Endothelial cell of umbilical vein (primary cell): ENCODE measurements at regions not wholly inside any gene's neighbourhood (a gene's known extent, or its start where the extent isn't known, plus 50 kb on each side); places are given as distances from the start of the nearest gene placed in this dataset.

ENCODE experiments used
- BruUV-seq: library from RNA; stranded (reverse); fragments of 400-500 nt; replicated peaks from 2 replicates; lab custom pipeline; 2021; lab: Mats Ljungman, UMichigan
- CTCF ChIA-PET: fragments of 300-600, 350-600 bp; sonication (Branson Sonifier 250); formaldehyde crosslinking; loops from one replicate; lab custom pipeline; 2021; ENCODE audit warnings: antibody characterized with exemption, inconsistent platforms; lab: Charles Lee
- POLR2A ChIA-PET: fragments of 300-600, 350-600 bp; sonication (Branson Sonifier 250); formaldehyde crosslinking; loops from one replicate; lab custom pipeline; 2021; ENCODE audit warnings: antibody characterized with exemption, inconsistent platforms; lab: Charles Lee
- DNase-seq: peaks from one replicate; pipeline ENCODE4 v3.0.0-alpha.2; 2011; ENCODE audit warnings: low read depth, low spot score
- FAIRE-seq: peaks from 2 replicates; lab custom pipeline; 2011; peaks lifted over from hg19 to GRCh38; lab: Jason Lieb, UNC
- H2AFZ ChIP-seq: 2 replicates; pipeline ENCODE4 v1.6.0; 2012; ENCODE audit warnings: low read depth, low read length, control low read depth, inconsistent platforms
- H3K27ac ChIP-seq: 2 replicates; pipeline ENCODE4 v1.5.1; 2011; ENCODE audit warnings: low read depth, mild to moderate bottlenecking, control low read depth, low read length, moderate library complexity; ENCODE audit not compliant: insufficient read depth
- H3K27me3 ChIP-seq, 2 experiments: 2 replicates each; pipeline versions ENCODE4 v1.6.0 to v1.6.1; 2011; ENCODE audit warnings: low read length in 2 of 2, mixed read lengths in 1 of 2; ENCODE audit not compliant: control insufficient read depth in 2 of 2, insufficient read depth in 2 of 2
- H3K36me3 ChIP-seq, 2 experiments: 2 replicates in 1 of 2; 3 replicates in 1 of 2; pipeline ENCODE4 v1.5.1; 2011; ENCODE audit warnings: low read length in 2 of 2, mild to moderate bottlenecking in 1 of 2, moderate library complexity in 1 of 2; ENCODE audit not compliant: control insufficient read depth in 2 of 2, insufficient read depth in 2 of 2; ENCODE audit errors: extremely low read depth in 1 of 2
- H3K4me1 ChIP-seq: 3 replicates; pipeline ENCODE4 v1.5.1; 2011; ENCODE audit warnings: mild to moderate bottlenecking, low read length; ENCODE audit not compliant: control insufficient read depth, insufficient read depth; ENCODE audit errors: extremely low read depth
- H3K4me2 ChIP-seq: 2 replicates; pipeline ENCODE4 v1.6.1; 2011; ENCODE audit warnings: low read length, control low read depth, mixed read lengths; ENCODE audit not compliant: insufficient read depth
- H3K4me3 ChIP-seq, 3 experiments: fragments of 200-600 bp in 1 of 3; sonication (generic), shearing (Covaris generic) in 1 of 3; replicated peaks in 1 of 3; 2 replicates each; pipeline ENCODE4 v1.5.1; 2011 to 2016; ENCODE audit warnings: control low read depth in 3 of 3, low read length in 3 of 3, mild to moderate bottlenecking in 2 of 3, inconsistent platforms in 1 of 3, low read depth in 1 of 3, moderate library complexity in 1 of 3; ENCODE audit not compliant: insufficient read depth in 1 of 3
- H3K79me2 ChIP-seq: 2 replicates; pipeline ENCODE4 v1.6.0; 2012; ENCODE audit warnings: low read length, inconsistent platforms; ENCODE audit not compliant: control insufficient read depth, insufficient read depth
- H3K9ac ChIP-seq: replicated peaks from 2 replicates; pipeline ENCODE3; 2011; ENCODE audit warnings: low read length, control low read depth; ENCODE audit not compliant: insufficient read depth; ENCODE audit errors: extremely low read depth
- H3K9me1 ChIP-seq: replicated peaks from 3 replicates; pipeline ENCODE4 v1.6.0; 2011; ENCODE audit warnings: mild to moderate bottlenecking, low read length; ENCODE audit not compliant: control insufficient read depth, insufficient read depth; ENCODE audit errors: extremely low read depth
- H3K9me3 ChIP-seq: replicated peaks from 2 replicates; pipeline ENCODE4 v1.5.1; 2012; ENCODE audit warnings: low read length, inconsistent platforms; ENCODE audit not compliant: control insufficient read depth, insufficient read depth
- H4K20me1 ChIP-seq: replicated peaks from 2 replicates; pipeline ENCODE3; 2011; ENCODE audit warnings: mild to moderate bottlenecking, low read length; ENCODE audit not compliant: control insufficient read depth, insufficient read depth; ENCODE audit errors: extremely low read depth
- CTCF ChIP-seq, 2 donors: IDR thresholded peaks; 1 replicate in 1 of 2; 2 replicates in 1 of 2; pipeline ENCODE4 v1.5.1; 2011; ENCODE audit warnings: low read length in 2 of 2, mild to moderate bottlenecking in 2 of 2, moderate library complexity in 2 of 2, control low read depth in 1 of 2, inconsistent platforms in 1 of 2, low read depth in 1 of 2; ENCODE audit not compliant: insufficient read depth in 1 of 2; ENCODE audit errors: extremely low read depth in 1 of 2
- EZH2 ChIP-seq: IDR thresholded peaks from 2 replicates; pipeline ENCODE4 v1.6.1; 2012; ENCODE audit warnings: borderline replicate concordance, low read depth, mild to moderate bottlenecking, moderate library complexity, low read length, inconsistent platforms; ENCODE audit not compliant: severe bottlenecking
- FOS ChIP-seq: IDR thresholded peaks from 2 replicates; pipeline ENCODE4 v1.6.1; 2011; ENCODE audit warnings: mild to moderate bottlenecking, low read length, moderate library complexity, borderline replicate concordance; ENCODE audit not compliant: insufficient read depth
- GATA2 ChIP-seq: IDR thresholded peaks from 2 replicates; pipeline ENCODE4 v1.7.0; 2011; ENCODE audit warnings: low read depth, mild to moderate bottlenecking, moderate library complexity, mixed read lengths, low read length; ENCODE audit not compliant: insufficient read length, insufficient read depth
- JUN ChIP-seq: IDR thresholded peaks from 2 replicates; pipeline ENCODE4 v1.6.1; 2011; ENCODE audit warnings: borderline replicate concordance, low read depth; ENCODE audit not compliant: insufficient read length, insufficient read depth
- MAX ChIP-seq: IDR thresholded peaks from 2 replicates; pipeline ENCODE4 v1.6.1; 2011; ENCODE audit not compliant: insufficient read depth, insufficient read length
- MYC ChIP-seq: IDR thresholded peaks from one replicate; pipeline ENCODE4 v1.6.1; 2011; ENCODE audit warnings: mild to moderate bottlenecking, low read depth, low read length
- POLR2A ChIP-seq: IDR thresholded peaks from 2 replicates; pipeline ENCODE4 v1.6.1; 2012; ENCODE audit warnings: low read depth, mild to moderate bottlenecking, control low read depth, low read length
- POLR2AphosphoS5 ChIP-seq: IDR thresholded peaks from 2 replicates; pipeline ENCODE4 v1.6.1; 2012; ENCODE audit warnings: low read depth, mild to moderate bottlenecking, control low read depth, low read length, moderate library complexity; ENCODE audit not compliant: insufficient read depth
- dilution Hi-C: fragments of 300-500 bp; cut with MboI; formaldehyde crosslinking; loops from one replicate; pipeline ENCODE4 v1.15.0; 2019; ENCODE audit warnings: low sequenced_read_pairs; ENCODE audit not compliant: extremely low pct_ligation_motif_present
- intact Hi-C: fragments of 100-400 bp; cut with micrococcal nuclease; formaldehyde crosslinking; loops from one replicate; pipeline ENCODE4 v1.10.0; 2022

DNA sequence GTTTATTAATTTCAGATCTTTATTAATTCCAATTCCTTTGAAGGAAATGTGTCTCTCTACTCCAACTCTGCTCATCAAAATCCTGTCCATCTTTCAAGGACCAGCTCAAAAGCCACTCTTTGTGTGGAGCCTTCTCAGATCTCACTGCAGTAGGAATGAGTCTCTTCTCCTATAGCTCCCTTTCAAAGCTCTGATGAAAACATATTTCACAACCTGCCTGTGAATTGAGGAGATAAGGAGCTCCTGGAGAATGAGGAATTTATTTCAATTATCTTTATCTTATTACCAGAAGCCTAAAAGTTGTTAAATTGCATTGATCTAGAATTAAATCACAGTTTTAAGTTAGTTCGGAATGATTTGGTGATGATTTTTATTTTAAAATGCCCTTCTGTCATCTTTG, 92.6 kb upstream of the TRPC3 start:
- no TSS peak for BruUV-seq
- CTCF ChIA-PET, result interaction anchor here (0.9 to 2.9 kb wide), 4 partner anchors 8 to 21 kb away, joined by 3 to 5 read pairs (median 3); no protein-coding TSS in a partner anchor
- Histone ChIP-seq H3K9me3 (no peaks in the 10 kb centered on the region), H3K9ac (no peak overlapping the region), H4K20me1 (no peaks in the 10 kb centered on the region), H3K79me2 (no peaks in the 10 kb centered on the region), H3K9me1 (no peaks in the 10 kb centered on the region), H3K4me3 (no peak overlapping the region), H3K4me2 (no peak overlapping the region), H3K4me1 (peaks cover 3% of the 10 kb centered on the region), H2AFZ (no peak overlapping the region), H3K36me3 (no peaks in the 10 kb centered on the region), H3K27me3 (peaks cover 4 to 6% of the 10 kb centered on the region in 2 experiments), H3K27ac (no peak overlapping the region)
- FAIRE-seq, result no peak
- no peak for DNase-seq
- TF ChIP-seq FOS (no peak), POLR2AphosphoS5 (no peak), MYC (no peak), GATA2 (no peak), MAX (no peak), JUN (no peak), CTCF (IDR thresholded peaks at IDR 0.05; ENCODE audit: extremely low read depth in 1 of 2, insufficient read depth in 1 of 2, low read depth in 1 of 2, low read length in 2 of 2) (no peak), EZH2 (no peak), POLR2A (no peak)
- POLR2A ChIA-PET, result no interaction called here
- dilution Hi-C loops, result no loop called here
- intact Hi-C loops, result no loop called here
